ENCODE measurements at regions not wholly inside any gene's neighbourhood (a gene's known extent, or its start where the extent isn't known, plus 50 kb on each side); places are given as distances from the start of the nearest gene placed in this dataset.

DNA sequence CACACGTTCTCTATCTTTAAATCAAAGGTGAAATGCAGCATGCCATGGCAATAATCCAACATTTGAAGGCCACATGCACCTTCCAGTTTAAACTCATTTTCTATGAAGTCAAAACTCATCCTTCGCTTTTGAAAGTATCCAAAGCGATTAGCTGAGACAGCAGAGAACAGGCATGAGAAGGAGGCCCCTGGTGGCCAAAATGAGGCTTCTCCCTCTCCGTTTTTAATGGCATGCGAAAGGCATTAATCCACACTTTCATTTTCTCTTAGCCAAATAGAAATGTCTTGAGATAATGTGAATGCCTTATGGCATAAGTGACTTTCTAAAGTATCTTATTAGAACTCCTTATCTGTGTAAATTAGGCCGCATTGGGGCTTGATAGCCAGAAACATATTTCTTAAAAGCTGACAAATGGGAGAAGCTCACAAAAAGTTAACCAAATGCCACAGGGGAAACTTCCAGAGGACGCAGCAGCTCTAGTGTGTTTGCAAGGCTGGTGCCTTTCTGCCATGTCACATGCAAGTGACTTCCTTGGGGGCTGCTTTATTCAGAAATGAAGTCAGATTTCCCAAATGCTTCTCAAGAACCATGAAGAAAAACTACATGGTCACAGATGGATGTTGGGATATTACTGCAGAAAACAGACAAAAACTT is 1189.6 kb downstream of the SORCS1 start:
- H3K27me3 ChIP-seq (replicated peaks; ENCODE audit: insufficient read depth), result no peaks in the 10 kb centered on the region
- 35% methylated on average over 7 of the region's 7 CpGs for WGBS
- H3K27ac ChIP-seq, result no peak overlapping the region
- H3K9me3 ChIP-seq, result no peaks in the 10 kb centered on the region
- TF ChIP-seq, protein P1, sequence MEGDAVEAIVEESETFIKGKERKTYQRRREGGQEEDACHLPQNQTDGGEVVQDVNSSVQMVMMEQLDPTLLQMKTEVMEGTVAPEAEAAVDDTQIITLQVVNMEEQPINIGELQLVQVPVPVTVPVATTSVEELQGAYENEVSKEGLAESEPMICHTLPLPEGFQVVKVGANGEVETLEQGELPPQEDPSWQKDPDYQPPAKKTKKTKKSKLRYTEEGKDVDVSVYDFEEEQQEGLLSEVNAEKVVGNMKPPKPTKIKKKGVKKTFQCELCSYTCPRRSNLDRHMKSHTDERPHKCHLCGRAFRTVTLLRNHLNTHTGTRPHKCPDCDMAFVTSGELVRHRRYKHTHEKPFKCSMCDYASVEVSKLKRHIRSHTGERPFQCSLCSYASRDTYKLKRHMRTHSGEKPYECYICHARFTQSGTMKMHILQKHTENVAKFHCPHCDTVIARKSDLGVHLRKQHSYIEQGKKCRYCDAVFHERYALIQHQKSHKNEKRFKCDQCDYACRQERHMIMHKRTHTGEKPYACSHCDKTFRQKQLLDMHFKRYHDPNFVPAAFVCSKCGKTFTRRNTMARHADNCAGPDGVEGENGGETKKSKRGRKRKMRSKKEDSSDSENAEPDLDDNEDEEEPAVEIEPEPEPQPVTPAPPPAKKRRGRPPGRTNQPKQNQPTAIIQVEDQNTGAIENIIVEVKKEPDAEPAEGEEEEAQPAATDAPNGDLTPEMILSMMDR (IDR thresholded peaks at IDR 0.05), result peak in 2 of 4 experiments; percentile 15 to 24
- TF ChIP-seq POLR2A (IDR thresholded peaks at IDR 0.05), result no peak
- intact Hi-C loops (cut with DNase I), result no loop called here
- H3K4me1 ChIP-seq (replicated peaks), result no peaks in the 10 kb centered on the region
- no peak for DNase-seq (ENCODE audit: low spot score)
- H3K36me3 ChIP-seq, result no peaks in the 10 kb centered on the region
- H3K4me3 ChIP-seq, result no peak overlapping the region

DNA sequence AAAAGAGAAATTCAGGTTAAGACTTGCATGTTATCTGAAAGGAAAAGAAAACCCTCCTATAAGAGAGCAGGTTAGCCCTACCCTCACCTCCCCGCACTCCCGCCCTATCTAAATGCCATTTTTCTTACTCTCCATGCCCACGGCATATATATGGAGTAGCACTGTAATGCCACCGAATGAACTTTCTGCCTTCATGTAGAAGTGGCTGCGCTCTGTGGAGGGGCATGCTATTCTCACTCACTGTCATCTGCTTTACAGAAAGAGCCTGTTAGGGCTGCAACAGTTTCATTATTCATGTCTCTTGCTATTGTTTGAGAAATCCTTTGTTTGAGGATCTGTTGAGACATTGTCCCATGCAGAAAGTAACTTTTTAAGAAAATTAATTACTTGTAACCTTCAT is 1190.6 kb downstream of the SORCS1 start:
- intact Hi-C loops (cut with DNase I), result no loop called here
- Histone ChIP-seq H3K4me3 (no peak overlapping the region), H3K27me3 (replicated peaks; ENCODE audit: insufficient read depth) (no peaks in the 10 kb centered on the region), H3K4me1 (replicated peaks) (no peaks in the 10 kb centered on the region), H3K27ac (no peak overlapping the region), H3K36me3 (no peaks in the 10 kb centered on the region), H3K9me3 (no peaks in the 10 kb centered on the region)
- TF ChIP-seq, protein P1 (IDR thresholded peaks at IDR 0.05), result no peak
- no peak for TF ChIP-seq POLR2A (IDR thresholded peaks at IDR 0.05)
- no peak for TF ChIP-seq POLR2AphosphoS5 (IDR thresholded peaks at IDR 0.05)
- no peak for DNase-seq (ENCODE audit: low spot score)
- 82% methylated on average over 5 of the region's 5 CpGs for WGBS

DNA sequence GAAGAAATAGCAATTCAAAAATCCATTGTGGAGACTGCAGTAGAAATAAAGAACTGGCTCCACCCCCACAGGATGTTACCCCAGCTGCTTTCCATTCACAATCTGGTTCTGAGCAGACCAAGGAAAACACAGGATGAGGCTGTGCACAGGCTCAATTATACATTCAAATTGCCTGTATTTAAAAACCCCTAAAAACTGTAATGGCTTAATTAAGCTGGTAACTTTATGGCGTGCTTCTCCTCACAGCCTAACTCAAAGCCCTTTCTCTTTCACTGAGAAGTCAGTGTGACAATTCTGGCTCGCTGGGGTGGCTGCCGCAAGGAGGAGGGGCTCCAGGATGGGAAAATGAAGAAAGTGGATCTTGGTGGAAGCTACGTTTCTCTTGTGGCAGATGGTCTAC is 1191.1 kb downstream of the SORCS1 start:
- H3K9me3 ChIP-seq, result no peaks in the 10 kb centered on the region
- H3K27ac ChIP-seq, result no peak overlapping the region
- intact Hi-C loops (cut with DNase I), result no loop called here
- WGBS, result 39% methylated on average over 4 of the region's 4 CpGs
- no peak overlapping the region for H3K4me3 ChIP-seq
- TF ChIP-seq POLR2AphosphoS5 (IDR thresholded peaks at IDR 0.05) (no peak), POLR2A (IDR thresholded peaks at IDR 0.05) (no peak)
- TF ChIP-seq, protein P1 (IDR thresholded peaks at IDR 0.05), result no peak
- no peaks in the 10 kb centered on the region for H3K36me3 ChIP-seq
- no peak for DNase-seq (ENCODE audit: low spot score)
- no peaks in the 10 kb centered on the region for H3K27me3 ChIP-seq (replicated peaks; ENCODE audit: insufficient read depth)
- H3K4me1 ChIP-seq (replicated peaks), result no peaks in the 10 kb centered on the region

DNA sequence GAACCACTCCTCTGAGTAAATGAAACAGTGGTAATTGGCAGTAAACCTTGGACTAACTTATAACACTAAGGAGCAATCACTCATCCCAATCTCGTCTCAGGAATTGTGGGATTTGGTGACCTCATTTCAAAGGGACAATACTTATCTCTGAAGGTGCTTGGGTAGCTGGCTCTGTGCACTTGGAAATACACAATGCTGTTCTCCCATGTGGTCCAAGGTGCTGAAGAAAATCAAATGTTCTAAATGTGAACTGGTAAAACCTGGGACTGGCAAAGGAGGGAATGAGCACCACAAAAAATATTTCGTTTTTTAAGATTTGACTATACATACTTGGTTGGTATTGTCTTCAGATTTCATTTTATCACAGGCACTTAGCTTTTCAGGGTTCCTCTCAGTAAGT is 1193.0 kb downstream of the SORCS1 start:
- H3K27ac ChIP-seq, result no peak overlapping the region
- no peaks in the 10 kb centered on the region for H3K27me3 ChIP-seq (replicated peaks; ENCODE audit: insufficient read depth)
- no peak overlapping the region for H3K4me3 ChIP-seq
- no peak for DNase-seq (ENCODE audit: low spot score)
- no peaks in the 10 kb centered on the region for H3K9me3 ChIP-seq
- no peaks in the 10 kb centered on the region for H3K4me1 ChIP-seq (replicated peaks)
- WGBS, result 70% methylated on average over 2 of the region's 2 CpGs
- TF ChIP-seq POLR2A (IDR thresholded peaks at IDR 0.05), result no peak
- TF ChIP-seq POLR2AphosphoS5 (IDR thresholded peaks at IDR 0.05), result no peak
- TF ChIP-seq, protein P1 (IDR thresholded peaks at IDR 0.05), result no peak
- intact Hi-C loops (cut with DNase I), result no loop called here
- H3K36me3 ChIP-seq, result no peaks in the 10 kb centered on the region

DNA sequence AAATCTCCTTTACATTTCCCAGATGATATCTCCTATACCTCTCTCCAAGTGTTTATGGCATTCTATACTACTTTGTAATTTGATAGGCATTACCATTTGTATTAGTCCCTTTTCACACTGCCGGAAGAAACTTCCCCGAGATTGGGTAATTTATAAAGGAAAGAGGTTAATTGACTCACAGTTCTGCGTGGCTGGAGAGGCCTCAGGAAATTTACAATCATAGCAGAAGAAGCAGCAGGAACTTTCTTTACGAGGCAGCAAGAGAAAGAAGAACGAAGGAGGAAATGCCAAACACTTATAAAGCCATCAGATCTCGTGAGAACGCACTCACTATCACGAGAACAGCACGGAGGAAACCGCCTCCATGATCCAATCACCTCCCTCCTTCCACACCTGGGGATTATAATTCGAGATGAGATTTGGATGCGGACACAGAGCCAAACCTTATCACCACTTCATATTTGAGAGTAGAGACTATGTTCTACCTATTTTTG is 1194.6 kb downstream of the SORCS1 start:
- intact Hi-C loops (cut with DNase I), result no loop called here
- WGBS, result 38% methylated on average over 12 of the region's 12 CpGs
- H3K4me3 ChIP-seq, result no peak overlapping the region

More for the DNA sequence above, 1194.6 kb downstream of the SORCS1 start:
- H3K27ac ChIP-seq, result no peak overlapping the region
- TF ChIP-seq, protein P1 (IDR thresholded peaks at IDR 0.05), result no peak
- TF ChIP-seq POLR2A (IDR thresholded peaks at IDR 0.05) (no peak), POLR2AphosphoS5 (IDR thresholded peaks at IDR 0.05) (no peak)
- no peaks in the 10 kb centered on the region for H3K36me3 ChIP-seq
- no peak for DNase-seq (ENCODE audit: low spot score)
- H3K4me1 ChIP-seq (replicated peaks), result no peaks in the 10 kb centered on the region
- H3K27me3 ChIP-seq (replicated peaks; ENCODE audit: insufficient read depth), result no peaks in the 10 kb centered on the region
- no peaks in the 10 kb centered on the region for H3K9me3 ChIP-seq
